GM12878 (cell line): ENCODE measurements at regions not wholly inside any gene's neighbourhood (a gene's known extent, or its start where the extent isn't known, plus 50 kb on each side); places are given as distances from the start of the nearest gene placed in this dataset.

Source experiments
- ATAC-seq: fragments of 200-7000 bp; cut with Tn5 transposase; 3 replicates; pipeline ENCODE4 v1.9.1; 2020; ENCODE audit warnings: mild to moderate bottlenecking, moderate library complexity
- BruUV-seq: library from RNA; stranded (reverse); fragments of 400-500 nt; replicated peaks from 2 replicates; lab custom pipeline; 2021; lab: Mats Ljungman, UMichigan
- CTCF ChIA-PET: fragments of 300-600 bp; sonication (Branson Sonifier 250); formaldehyde crosslinking; extraction: SDS; loops from one replicate; lab custom pipeline; 2021; ENCODE audit warnings: inconsistent platforms; lab: Yijun Ruan, JAX
- POLR2A ChIA-PET: fragments of 350-600 bp; formaldehyde crosslinking; extraction: SDS; loops from one replicate; lab custom pipeline; 2021; ENCODE audit warnings: inconsistent platforms; lab: Charles Lee
- RAD21 ChIA-PET: fragments of 300-600 bp; sonication (Branson Sonifier 250); formaldehyde crosslinking; loops from one replicate; lab custom pipeline; 2023; ENCODE audit warnings: antibody characterized with exemption; ENCODE audit not compliant: unreplicated experiment; lab: Charles Lee
- SMC1A ChIA-PET: fragments of 300-600 bp; sonication (Branson Sonifier 250); formaldehyde crosslinking; loops from one replicate; lab custom pipeline; 2023; ENCODE audit not compliant: unreplicated experiment, uncharacterized antibody; lab: Charles Lee
- DNase-seq: peaks from one replicate; pipeline ENCODE4 v3.0.0-alpha.2; 2011; ENCODE audit warnings: low read depth, low spot score
- FAIRE-seq: peaks from 3 replicates; lab custom pipeline; 2011; peaks lifted over from hg19 to GRCh38; lab: Jason Lieb, UNC
- H2AFZ ChIP-seq: 2 replicates; pipeline ENCODE4 v1.6.0; 2011; ENCODE audit warnings: low read depth, low read length, control low read depth; ENCODE audit not compliant: control insufficient read depth
- H3K27ac ChIP-seq: 2 replicates; pipeline ENCODE4 v1.5.1; 2011; ENCODE audit warnings: control low read depth; ENCODE audit not compliant: control insufficient read depth, insufficient read depth
- H3K27me3 ChIP-seq, 2 experiments: replicated peaks in 1 of 2; 2 replicates each; pipeline versions ENCODE4 v1.6.0 to v1.6.1; 2011; ENCODE audit warnings: low read length in 1 of 2; ENCODE audit not compliant: control insufficient read depth in 2 of 2, insufficient read depth in 2 of 2
- H3K36me3 ChIP-seq, 2 experiments: 2 replicates each; pipeline ENCODE4 v1.5.1; 2011; ENCODE audit warnings: low read length in 1 of 2; ENCODE audit not compliant: control insufficient read depth in 2 of 2, insufficient read depth in 2 of 2
- H3K4me1 ChIP-seq: 2 replicates; pipeline ENCODE4 v1.6.1; 2011; ENCODE audit warnings: mild to moderate bottlenecking, low read length, moderate library complexity, mixed read lengths; ENCODE audit not compliant: control insufficient read depth, insufficient read depth
- H3K4me2 ChIP-seq: 2 replicates; pipeline ENCODE4 v1.6.0; 2011; ENCODE audit warnings: control low read depth; ENCODE audit not compliant: control insufficient read depth, insufficient read depth
- H3K4me3 ChIP-seq: fragments of 200-600 bp; sonication (generic); 2 replicates; pipeline ENCODE4 v1.5.1; 2016
- H3K79me2 ChIP-seq: 2 replicates; pipeline ENCODE4 v1.6.0; 2011; ENCODE audit warnings: low read length; ENCODE audit not compliant: control insufficient read depth, insufficient read depth
- H3K9ac ChIP-seq: 2 replicates; pipeline ENCODE4 v1.8.0; 2011; ENCODE audit warnings: low read length, control low read depth, mixed read lengths; ENCODE audit not compliant: control insufficient read depth, insufficient read depth
- H3K9me3 ChIP-seq: replicated peaks from 3 replicates; pipeline ENCODE4 v1.5.1; 2011; ENCODE audit warnings: mild to moderate bottlenecking, low read length; ENCODE audit not compliant: control insufficient read depth, insufficient read depth
- H4K20me1 ChIP-seq: 2 replicates; pipeline ENCODE4 v1.6.0; 2011; ENCODE audit not compliant: control insufficient read depth, insufficient read depth
- BCL3 ChIP-seq: IDR thresholded peaks from 2 replicates; pipeline ENCODE4 v1.6.1; 2011; ENCODE audit warnings: borderline replicate concordance, low read depth, mild to moderate bottlenecking, moderate library complexity, low read length; ENCODE audit not compliant: insufficient read depth, poor library complexity, severe bottlenecking
- HDGF ChIP-seq: fragments of 450-650 bp; IDR thresholded peaks from 2 replicates; pipeline ENCODE4 v1.6.1; 2016; ENCODE audit warnings: antibody characterized with exemption
- PAX8 ChIP-seq: fragments of 450-650 bp; IDR thresholded peaks from 2 replicates; pipeline ENCODE4 v1.6.1; 2017; ENCODE audit warnings: mild to moderate bottlenecking, moderate library complexity
- PBX3 ChIP-seq: IDR thresholded peaks from 2 replicates; pipeline ENCODE4 v1.6.1; 2011; ENCODE audit warnings: mild to moderate bottlenecking, low read depth, low read length, moderate library complexity; ENCODE audit not compliant: insufficient replicate concordance
- POLR2A ChIP-seq: IDR thresholded peaks from 2 replicates; pipeline ENCODE4 v1.6.1; 2011; ENCODE audit warnings: low read depth, mild to moderate bottlenecking, low read length
- TCF3 ChIP-seq: IDR thresholded peaks from 2 replicates; pipeline ENCODE4 v1.6.1; 2012; ENCODE audit warnings: low read depth, mild to moderate bottlenecking, low read length, borderline replicate concordance; ENCODE audit not compliant: insufficient read depth
- WGBS: methylation state at CpG from one replicate; pipeline ENCODE4 v1.1.6; 2016; ENCODE audit warnings: low lambda C conversion rate; ENCODE audit not compliant: insufficient replicate concordance, insufficient coverage; ENCODE audit errors: missing lambda C conversion rate; 5-methylcytosine and 5-hydroxymethylcytosine counted together
- in situ Hi-C: fragments of 300-500 bp; cut with MboI; formaldehyde crosslinking; loops from 9 replicates; pipeline ENCODE4 v1.14.3; 2018; ENCODE audit warnings: mixed read lengths
- intact Hi-C: fragments of 100-400 bp; cut with micrococcal nuclease; formaldehyde crosslinking; loops from one replicate; pipeline ENCODE4 v1.14.2; 2022; ENCODE audit not compliant: unreplicated experiment

DNA sequence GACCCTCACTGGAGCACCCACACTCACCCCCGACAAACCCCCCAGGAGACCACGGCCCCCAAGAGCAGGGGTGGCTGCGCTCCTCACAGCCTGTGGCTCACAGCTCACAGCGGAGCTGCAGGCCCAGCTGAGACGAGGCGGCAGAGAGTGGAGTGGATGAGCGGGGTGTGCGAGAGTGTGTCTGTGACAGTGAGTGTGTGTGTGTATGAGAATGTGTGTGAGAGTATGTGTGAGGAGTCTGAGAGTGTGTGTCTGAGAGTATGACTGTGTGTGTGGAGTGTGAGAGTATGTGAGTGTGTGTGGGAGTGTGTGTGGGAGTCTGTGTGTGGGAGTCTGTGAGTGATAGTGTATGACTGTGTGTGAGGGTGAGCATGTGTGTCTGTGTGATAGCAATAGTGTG, 55.3 kb upstream of the ID2 start:
- no TSS peak for BruUV-seq
- no peak overlapping the region for H3K4me3 ChIP-seq
- CTCF ChIA-PET, result no interaction called here
- H3K9me3 ChIP-seq, result no peaks in the 10 kb centered on the region
- no peaks in the 10 kb centered on the region for H3K79me2 ChIP-seq
- H3K4me2 ChIP-seq, result no peak overlapping the region
- POLR2A ChIA-PET, result no interaction called here
- peaks cover 9% of the 10 kb centered on the region; the same call in 1 of the 2 replicates for H3K4me1 ChIP-seq
- in situ Hi-C loops (no loop called here), intact Hi-C loops (loop anchor here (5.0 kb wide), 1 partner anchor 79 kb away; no protein-coding TSS in a partner anchor)
- H3K9ac ChIP-seq, result no peak overlapping the region
- no peaks in the 10 kb centered on the region for H4K20me1 ChIP-seq
- RAD21 ChIA-PET, result no interaction called here
- H3K27ac ChIP-seq, result no peak overlapping the region
- WGBS, result 75% methylated on average over 7 of the region's 8 CpGs
- SMC1A ChIA-PET, result interaction anchor here (0.7 to 1.3 kb wide), 2 partner anchors 21 to 54 kb away, joined by 3 to 4 read pairs; no protein-coding TSS in a partner anchor
- H3K36me3 ChIP-seq, result no peaks in the 10 kb centered on the region
- ATAC-seq (no peak), FAIRE-seq (no peak)
- H2AFZ ChIP-seq, result no peak overlapping the region
- 0 out of 2 replicates have a peak, but pooled peaks have one; percentile 39 for TF ChIP-seq HDGF
- 0 out of 2 replicates have a peak, but pooled peaks have one; percentile 20 for TF ChIP-seq TCF3
- no peak for TF ChIP-seq PAX8
- TF ChIP-seq BCL3, result peak; percentile 77
- no peak for TF ChIP-seq POLR2A
- peak; percentile 20 for TF ChIP-seq PBX3
- TF ChIP-seq, all 136 proteins: peak for 4
- DNase-seq, result no peak
- H3K27me3 ChIP-seq, result peaks cover 0 to 3% of the 10 kb centered on the region in 2 experiments; a peak in 1 of 4 replicates
